ENCODE measurements at regions not wholly inside any gene's neighbourhood (a gene's known extent, or its start where the extent isn't known, plus 50 kb on each side); places are given as distances from the start of the nearest gene placed in this dataset.

- no peaks in the 10 kb centered on the region for H3K4me1 ChIP-seq (ENCODE audit: control insufficient read depth in 1 of 2, insufficient read depth in 2 of 2, low read length in 2 of 2)
- TF ChIP-seq CEBPB (IDR thresholded peaks at IDR 0.05; ENCODE audit: low read depth) (no peak), CBX3 (IDR thresholded peaks at IDR 0.05; ENCODE audit: low read depth) (no peak), ATF3 (IDR thresholded peaks at IDR 0.05) (no peak), ZBTB33 (IDR thresholded peaks at IDR 0.05; ENCODE audit: extremely low read depth, insufficient replicate concordance, low read length) (no peak), EZH2phosphoT487 (IDR thresholded peaks at IDR 0.05; ENCODE audit: borderline replicate concordance) (no peak), CTCF (IDR thresholded peaks at IDR 0.05 in 2 of 3, conservative IDR thresholded peaks at IDR 0.05 in 1 of 3; ENCODE audit: borderline replicate concordance in 1 of 3, insufficient read depth in 1 of 3, low read depth in 2 of 3, low read length in 2 of 3) (no peak), EZH2 (IDR thresholded peaks at IDR 0.05) (no peak), JUND (IDR thresholded peaks at IDR 0.05) (no peak), SP1 (IDR thresholded peaks at IDR 0.05; ENCODE audit: low read depth) (no peak), ZNF274 (IDR thresholded peaks at IDR 0.05; ENCODE audit: low read depth, low read length) (no peak), EGR1 (IDR thresholded peaks at IDR 0.05; ENCODE audit: low read depth) (no peak)
- RAD21 ChIA-PET (ENCODE audit: low non-redundant PET in 1 of 2, low total read pairs in 2 of 2, uncharacterized antibody in 2 of 2, unreplicated experiment in 2 of 2), result no interaction called here
- intact Hi-C loops (cut with micrococcal nuclease), result no loop called here
- H3K27ac ChIP-seq (ENCODE audit: low read depth, low read length), result no peak overlapping the region
- peaks cover 7 to 11% of the 10 kb centered on the region in 2 experiments; a peak in 2 of 4 replicates for H3K9me3 ChIP-seq (ENCODE audit: control insufficient read depth in 1 of 2, insufficient read depth in 1 of 2, low read depth in 1 of 2, low read length in 2 of 2)
- H3K79me2 ChIP-seq (ENCODE audit: insufficient read depth, low read length), result no peaks in the 10 kb centered on the region
- DNase-seq (ENCODE audit: low read depth, low spot score) (no peak), ATAC-seq (no peak)
- no peak overlapping the region for H3K4me3 ChIP-seq (replicated peaks in 1 of 2; ENCODE audit: low read depth in 1 of 2, low read length in 2 of 2)
- H3K27me3 ChIP-seq (ENCODE audit: insufficient read depth, low read length), result no peaks in the 10 kb centered on the region
- no peaks in the 10 kb centered on the region for H3K9me2 ChIP-seq (ENCODE audit: insufficient read depth)
- no TSS peak for BruUV-seq (replicated peaks)
- no peaks in the 10 kb centered on the region for H4K20me1 ChIP-seq (ENCODE audit: insufficient read depth)
- no peak overlapping the region for H3K4me2 ChIP-seq (ENCODE audit: low read length)
- no peak overlapping the region for H3K9ac ChIP-seq (ENCODE audit: low read length)
- no peak overlapping the region for H2AFZ ChIP-seq (ENCODE audit: low read depth, low read length, poor library complexity, severe bottlenecking)
- no peaks in the 10 kb centered on the region for H3K36me3 ChIP-seq (ENCODE audit: control insufficient read depth in 1 of 2, insufficient read depth in 2 of 2, low read length in 2 of 2)
- CTCF ChIA-PET, result no interaction called here
- POLR2A ChIA-PET, result no interaction called here
Measured at GRCh38 chr18:5628512-5629255, 84.9 kb upstream of the EPB41L3 start.
